HEK293 (cell line): ENCODE measurements at regions not wholly inside any gene's neighbourhood (a gene's known extent, or its start where the extent isn't known, plus 50 kb on each side); places are given as distances from the start of the nearest gene placed in this dataset.
A peak's percentile ranks its signal among the peaks of the same experiment; 100 is the strongest.

Source experiments
- CTCF ChIA-PET: fragments of 350-600 bp; formaldehyde crosslinking; extraction: SDS; loops from one replicate; lab custom pipeline; 2021; ENCODE audit warnings: antibody characterized with exemption; lab: Yijun Ruan, JAX
- POLR2A ChIA-PET: fragments of 300-600 bp; formaldehyde crosslinking; extraction: SDS; loops from one replicate; lab custom pipeline; 2020; ENCODE audit warnings: antibody characterized with exemption, inconsistent platforms; lab: Yijun Ruan, JAX
- H3K27ac ChIP-seq: fragments of 200-500 bp; sonication (Bioruptor generic); 2 replicates; pipeline ENCODE4 v1.5.1; 2014; ENCODE audit warnings: low read depth, low read length, control low read depth, inconsistent platforms; ENCODE audit errors: extremely low read depth
- H3K36me3 ChIP-seq, 2 experiments: fragments of 200-500 bp in 1 of 2; sonication (Bioruptor generic) in 1 of 2; 1 replicate in 1 of 2; 2 replicates in 1 of 2; pipeline ENCODE4 v1.5.1; 2014 to 2017; ENCODE audit warnings: inconsistent platforms in 2 of 2, low read length in 2 of 2; ENCODE audit not compliant: control insufficient read depth in 2 of 2, insufficient read depth in 1 of 2
- H3K4me1 ChIP-seq: fragments of 200-500 bp; sonication (Bioruptor generic); 2 replicates; pipeline ENCODE4 v1.5.1; 2014; ENCODE audit warnings: mild to moderate bottlenecking, low read length, inconsistent platforms; ENCODE audit not compliant: control insufficient read depth, insufficient read depth
- H3K4me3 ChIP-seq: 2 replicates; pipeline ENCODE4 v1.5.1; 2011; ENCODE audit warnings: low read depth, mild to moderate bottlenecking, control low read depth, low read length, moderate library complexity
- H3K9me3 ChIP-seq: fragments of 200-500 bp; sonication (Bioruptor generic); 2 replicates; pipeline ENCODE4 v1.5.1; 2014; ENCODE audit warnings: low read depth, low read length, inconsistent platforms; ENCODE audit not compliant: control insufficient read depth, insufficient read depth
- CTCF ChIP-seq: fragments of 450-650 bp; formaldehyde crosslinking; IDR thresholded peaks from 2 replicates; pipeline ENCODE4 v1.5.1; 2016; ENCODE audit warnings: missing biosample characterization, missing genetic modification characterization
- KLF8 ChIP-seq: fragments of 450-650 bp; formaldehyde crosslinking; IDR thresholded peaks from 2 replicates; pipeline ENCODE4 v1.5.1; 2016; ENCODE audit warnings: missing biosample characterization, missing genetic modification characterization
- SP2 ChIP-seq: fragments of 450-650 bp; formaldehyde crosslinking; IDR thresholded peaks from 2 replicates; pipeline ENCODE4 v1.5.1; 2016; ENCODE audit warnings: missing biosample characterization, missing genetic modification characterization
- SP7 ChIP-seq: fragments of 450-650 bp; formaldehyde crosslinking; IDR thresholded peaks from 2 replicates; pipeline ENCODE4 v1.5.1; 2016; ENCODE audit warnings: missing biosample characterization, missing genetic modification characterization
- YY1 ChIP-seq: fragments of 450-650 bp; formaldehyde crosslinking; IDR thresholded peaks from 2 replicates; pipeline ENCODE4 v1.5.1; 2018; ENCODE audit warnings: missing biosample characterization, missing genetic modification characterization
- ZBTB10 ChIP-seq: fragments of 450-650 bp; formaldehyde crosslinking; IDR thresholded peaks from 2 replicates; pipeline ENCODE4 v1.5.1; 2016; ENCODE audit warnings: missing biosample characterization, missing genetic modification characterization
- ZBTB17 ChIP-seq: fragments of 450-650 bp; formaldehyde crosslinking; IDR thresholded peaks from 2 replicates; pipeline ENCODE4 v1.5.1; 2016; ENCODE audit warnings: missing biosample characterization, missing genetic modification characterization
- ZBTB21 ChIP-seq: fragments of 450-650 bp; formaldehyde crosslinking; IDR thresholded peaks from 2 replicates; pipeline ENCODE4 v1.5.1; 2017; ENCODE audit warnings: missing biosample characterization, missing genetic modification characterization
- ZNF335 ChIP-seq: fragments of 450-650 bp; formaldehyde crosslinking; conservative IDR thresholded peaks from 2 replicates; pipeline ENCODE4 v1.5.1; 2016; ENCODE audit warnings: missing biosample characterization, missing genetic modification characterization
- ZNF544 ChIP-seq: fragments of 450-650 bp; formaldehyde crosslinking; IDR thresholded peaks from 2 replicates; pipeline ENCODE4 v1.5.0; 2017; ENCODE audit warnings: missing biosample characterization, missing genetic modification characterization
- ZNF555 ChIP-seq: fragments of 450-650 bp; formaldehyde crosslinking; conservative IDR thresholded peaks from 2 replicates; pipeline ENCODE4 v1.5.1; 2017; ENCODE audit warnings: missing biosample characterization, mild to moderate bottlenecking, missing genetic modification characterization, inconsistent platforms
- ZNF561 ChIP-seq: fragments of 450-650 bp; IDR thresholded peaks from 2 replicates; pipeline ENCODE4 v1.5.1; 2018; ENCODE audit warnings: missing biosample characterization, missing genetic modification characterization, borderline replicate concordance
- ZNF654 ChIP-seq: fragments of 450-650 bp; formaldehyde crosslinking; IDR thresholded peaks from 2 replicates; pipeline ENCODE4 v1.5.1; 2016; ENCODE audit warnings: low read depth, missing biosample characterization, missing genetic modification characterization
- ZNF677 ChIP-seq: fragments of 450-650 bp; IDR thresholded peaks from 2 replicates; pipeline ENCODE4 v1.5.0; 2018; ENCODE audit warnings: missing biosample characterization, mild to moderate bottlenecking, missing genetic modification characterization, moderate library complexity
- TF ChIP-seq, protein P1 (sequence below): fragments of 450-650 bp; formaldehyde crosslinking; IDR thresholded peaks from 2 replicates; pipeline ENCODE4 v1.5.1; 2016; ENCODE audit warnings: missing biosample characterization, missing genetic modification characterization, low read depth
- TF ChIP-seq, protein P2 (sequence below): fragments of 450-650 bp; formaldehyde crosslinking; IDR thresholded peaks from 2 replicates; pipeline ENCODE4 v1.5.1; 2017; ENCODE audit warnings: missing biosample characterization, missing genetic modification characterization
- TF ChIP-seq, protein P3 (sequence below): fragments of 450-650 bp; formaldehyde crosslinking; IDR thresholded peaks from 2 replicates; pipeline ENCODE4 v1.5.1; 2016; ENCODE audit warnings: missing biosample characterization, missing genetic modification characterization

DNA sequence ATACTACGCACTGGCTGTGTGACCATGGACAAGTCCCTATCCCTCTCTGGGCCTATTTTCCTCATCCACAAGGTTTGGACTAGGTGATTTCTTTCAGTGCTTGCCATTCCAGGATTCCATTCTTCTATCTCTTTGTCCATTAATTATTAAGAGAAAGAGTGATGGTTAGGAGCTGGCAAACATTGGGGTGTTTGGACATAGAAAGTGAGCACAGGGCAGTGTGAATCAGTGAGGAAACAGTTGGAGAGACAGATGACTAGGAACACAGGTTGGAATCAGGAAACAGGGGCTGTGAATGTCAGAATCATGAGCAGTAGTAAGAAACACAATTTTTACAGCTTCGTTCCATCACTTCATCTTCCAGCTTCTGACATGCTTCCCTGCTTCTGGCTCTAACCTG, 211.8 kb downstream of the INSC start:
- Histone ChIP-seq H3K4me3 (no peak overlapping the region), H3K36me3 (no peaks in the 10 kb centered on the region), H3K9me3 (no peaks in the 10 kb centered on the region), H3K4me1 (no peaks in the 10 kb centered on the region), H3K27ac (no peak overlapping the region)
- ChIA-PET POLR2A (no interaction called here), CTCF (interaction anchor here (0.6 to 1.9 kb wide), 5 partner anchors 16 to 323 kb away, joined by 3 to 8 read pairs (median 3); no protein-coding TSS in a partner anchor)
- no peak for TF ChIP-seq ZNF677
- TF ChIP-seq YY1, result no peak
- TF ChIP-seq, protein P1, sequence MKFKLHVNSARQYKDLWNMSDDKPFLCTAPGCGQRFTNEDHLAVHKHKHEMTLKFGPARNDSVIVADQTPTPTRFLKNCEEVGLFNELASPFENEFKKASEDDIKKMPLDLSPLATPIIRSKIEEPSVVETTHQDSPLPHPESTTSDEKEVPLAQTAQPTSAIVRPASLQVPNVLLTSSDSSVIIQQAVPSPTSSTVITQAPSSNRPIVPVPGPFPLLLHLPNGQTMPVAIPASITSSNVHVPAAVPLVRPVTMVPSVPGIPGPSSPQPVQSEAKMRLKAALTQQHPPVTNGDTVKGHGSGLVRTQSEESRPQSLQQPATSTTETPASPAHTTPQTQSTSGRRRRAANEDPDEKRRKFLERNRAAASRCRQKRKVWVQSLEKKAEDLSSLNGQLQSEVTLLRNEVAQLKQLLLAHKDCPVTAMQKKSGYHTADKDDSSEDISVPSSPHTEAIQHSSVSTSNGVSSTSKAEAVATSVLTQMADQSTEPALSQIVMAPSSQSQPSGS (tag by site-specific recombination), result no peak
- no peak for TF ChIP-seq ZBTB10
- no peak for TF ChIP-seq ZBTB21 (tag by site-specific recombination)
- TF ChIP-seq ZNF561 (tag by site-specific recombination), result no peak
- TF ChIP-seq, protein P2, sequence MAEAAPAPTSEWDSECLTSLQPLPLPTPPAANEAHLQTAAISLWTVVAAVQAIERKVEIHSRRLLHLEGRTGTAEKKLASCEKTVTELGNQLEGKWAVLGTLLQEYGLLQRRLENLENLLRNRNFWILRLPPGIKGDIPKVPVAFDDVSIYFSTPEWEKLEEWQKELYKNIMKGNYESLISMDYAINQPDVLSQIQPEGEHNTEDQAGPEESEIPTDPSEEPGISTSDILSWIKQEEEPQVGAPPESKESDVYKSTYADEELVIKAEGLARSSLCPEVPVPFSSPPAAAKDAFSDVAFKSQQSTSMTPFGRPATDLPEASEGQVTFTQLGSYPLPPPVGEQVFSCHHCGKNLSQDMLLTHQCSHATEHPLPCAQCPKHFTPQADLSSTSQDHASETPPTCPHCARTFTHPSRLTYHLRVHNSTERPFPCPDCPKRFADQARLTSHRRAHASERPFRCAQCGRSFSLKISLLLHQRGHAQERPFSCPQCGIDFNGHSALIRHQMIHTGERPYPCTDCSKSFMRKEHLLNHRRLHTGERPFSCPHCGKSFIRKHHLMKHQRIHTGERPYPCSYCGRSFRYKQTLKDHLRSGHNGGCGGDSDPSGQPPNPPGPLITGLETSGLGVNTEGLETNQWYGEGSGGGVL (tag by site-specific recombination), result no peak
- no peak for TF ChIP-seq ZNF555 (tag by site-specific recombination)
- TF ChIP-seq SP2 (tag by site-specific recombination), result no peak
- TF ChIP-seq ZBTB17 (tag by site-specific recombination), result no peak
- TF ChIP-seq SP7 (tag by site-specific recombination), result no peak
- TF ChIP-seq ZNF335 (tag by site-specific recombination), result no peak

- Histone ChIP-seq H3K36me3 (no peaks in the 10 kb centered on the region), H3K9me3 (no peaks in the 10 kb centered on the region), H3K4me3 (no peak overlapping the region), H3K4me1 (no peaks in the 10 kb centered on the region), H3K27ac (no peak overlapping the region)
- CTCF ChIA-PET, result interaction anchor here (0.7 to 1.9 kb wide), 9 partner anchors 8 to 1286 kb away, joined by 3 to 8 read pairs (median 3); no protein-coding TSS in a partner anchor
- POLR2A ChIA-PET, result no interaction called here
- TF ChIP-seq ZNF654 (peak; percentile 59), CTCF (tag by site-specific recombination) (0 out of 2 replicates have a peak, but pooled peaks have one; percentile 39), ZNF544 (tag by site-specific recombination) (no peak), KLF8 (tag by site-specific recombination) (no peak)
- TF ChIP-seq, protein P3, sequence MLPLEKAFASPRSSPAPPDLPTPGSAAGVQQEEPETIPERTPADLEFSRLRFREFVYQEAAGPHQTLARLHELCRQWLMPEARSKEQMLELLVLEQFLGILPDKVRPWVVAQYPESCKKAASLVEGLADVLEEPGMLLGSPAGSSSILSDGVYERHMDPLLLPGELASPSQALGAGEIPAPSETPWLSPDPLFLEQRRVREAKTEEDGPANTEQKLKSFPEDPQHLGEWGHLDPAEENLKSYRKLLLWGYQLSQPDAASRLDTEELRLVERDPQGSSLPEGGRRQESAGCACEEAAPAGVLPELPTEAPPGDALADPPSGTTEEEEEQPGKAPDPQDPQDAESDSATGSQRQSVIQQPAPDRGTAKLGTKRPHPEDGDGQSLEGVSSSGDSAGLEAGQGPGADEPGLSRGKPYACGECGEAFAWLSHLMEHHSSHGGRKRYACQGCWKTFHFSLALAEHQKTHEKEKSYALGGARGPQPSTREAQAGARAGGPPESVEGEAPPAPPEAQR (tag by site-specific recombination), result no peak
Measured at GRCh38 chr11:15327786-15328231, 213.1 kb downstream of the INSC start.
